Hepatocyte (in vitro differentiated cells): ENCODE measurements at regions not wholly inside any gene's neighbourhood (a gene's known extent, or its start where the extent isn't known, plus 50 kb on each side); places are given as distances from the start of the nearest gene placed in this dataset.

Experiments used
- DNase-seq: peaks from one replicate; pipeline ENCODE4 v3.0.0-alpha.2; 2016; ENCODE audit warnings: low spot score
- H2AFZ ChIP-seq: fragments of 200-600 bp; sonication (generic); 2 replicates; pipeline ENCODE4 v1.6.0; 2016; ENCODE audit warnings: antibody characterized with exemption, mild to moderate bottlenecking
- H3K27ac ChIP-seq: fragments of 200-600 bp; sonication (generic); 2 replicates; pipeline ENCODE4 v1.5.1; 2016; ENCODE audit warnings: mild to moderate bottlenecking
- H3K27me3 ChIP-seq: fragments of 200-600 bp; sonication (generic); 2 replicates; pipeline ENCODE4 v1.6.1; 2016
- H3K36me3 ChIP-seq: fragments of 200-600 bp; sonication (generic); replicated peaks from 2 replicates; pipeline ENCODE4 v1.5.1; 2016; ENCODE audit warnings: low read depth; ENCODE audit not compliant: insufficient read depth
- H3K4me1 ChIP-seq: fragments of 200-600 bp; sonication (generic); 2 replicates; pipeline ENCODE4 v1.5.1; 2016; ENCODE audit warnings: mild to moderate bottlenecking, moderate library complexity; ENCODE audit not compliant: insufficient read depth
- H3K4me2 ChIP-seq: fragments of 200-600 bp; sonication (generic); 2 replicates; pipeline ENCODE4 v1.6.0; 2016
- H3K4me3 ChIP-seq: fragments of 200-600 bp; sonication (generic); 2 replicates; pipeline ENCODE4 v1.5.1; 2016; ENCODE audit warnings: mild to moderate bottlenecking
- H3K79me2 ChIP-seq: fragments of 200-600 bp; sonication (generic); 2 replicates; pipeline ENCODE4 v1.6.0; 2017; ENCODE audit warnings: mild to moderate bottlenecking
- H3K9me2 ChIP-seq: fragments of 200-600 bp; sonication (generic); replicated peaks from 2 replicates; pipeline ENCODE4 v1.6.0; 2017; ENCODE audit warnings: mild to moderate bottlenecking; ENCODE audit not compliant: insufficient read depth
- H3K9me3 ChIP-seq: fragments of 200-600 bp; sonication (generic); 2 replicates; pipeline ENCODE4 v1.5.1; 2016; ENCODE audit warnings: low read depth, mild to moderate bottlenecking
- H4K20me1 ChIP-seq: fragments of 200-600 bp; sonication (generic); 2 replicates; pipeline ENCODE4 v1.6.0; 2016; ENCODE audit warnings: mild to moderate bottlenecking; ENCODE audit not compliant: insufficient read depth, poor library complexity, severe bottlenecking
- EZH2 ChIP-seq: fragments of 200-600 bp; sonication (generic); IDR thresholded peaks from 2 replicates; pipeline ENCODE4 v1.6.1; 2016; ENCODE audit warnings: antibody characterized with exemption, mild to moderate bottlenecking, borderline replicate concordance
- EZH2phosphoT487 ChIP-seq: fragments of 200-600 bp; sonication (generic); IDR thresholded peaks from one replicate; pipeline ENCODE4 v1.6.1; 2018; ENCODE audit warnings: antibody characterized with exemption, mild to moderate bottlenecking, low read depth, moderate library complexity; ENCODE audit not compliant: unreplicated experiment, severe bottlenecking
- WGBS: methylation state at CpG from one replicate; pipeline ENCODE4 v1.1.6; 2016; ENCODE audit warnings: low lambda C conversion rate; ENCODE audit errors: missing lambda C conversion rate; 5-methylcytosine and 5-hydroxymethylcytosine counted together
- TF ChIP-seq, protein P1 (sequence below): fragments of 200-600 bp; sonication (generic); IDR thresholded peaks from 2 replicates; pipeline ENCODE4 v1.5.1; 2016; ENCODE audit warnings: antibody characterized with exemption, mild to moderate bottlenecking; ENCODE audit not compliant: poor library complexity

DNA sequence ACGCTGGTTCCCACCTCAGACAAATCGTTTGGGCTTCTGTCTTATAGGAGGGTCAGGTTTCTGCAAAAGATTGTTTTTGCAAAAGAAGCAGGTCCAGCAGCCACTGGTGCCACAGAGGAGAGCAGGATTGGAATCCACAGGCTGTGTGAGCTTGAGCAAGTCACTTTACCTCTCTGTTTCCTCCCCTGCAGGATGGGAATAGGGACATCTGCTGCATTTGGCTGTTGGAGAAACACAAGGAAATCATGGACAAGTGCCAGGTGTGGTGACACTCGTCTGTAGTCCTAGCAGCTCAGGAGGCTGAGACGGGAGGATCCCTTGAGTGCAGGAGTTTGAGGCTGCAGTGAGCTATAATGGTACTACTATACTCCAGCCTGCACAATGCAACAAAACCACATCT lies 422.6 kb downstream of the MN1 start:
- H3K4me3 ChIP-seq, result no peak overlapping the region
- TF ChIP-seq EZH2phosphoT487 (no peak), EZH2 (no peak)
- TF ChIP-seq, protein P1, sequence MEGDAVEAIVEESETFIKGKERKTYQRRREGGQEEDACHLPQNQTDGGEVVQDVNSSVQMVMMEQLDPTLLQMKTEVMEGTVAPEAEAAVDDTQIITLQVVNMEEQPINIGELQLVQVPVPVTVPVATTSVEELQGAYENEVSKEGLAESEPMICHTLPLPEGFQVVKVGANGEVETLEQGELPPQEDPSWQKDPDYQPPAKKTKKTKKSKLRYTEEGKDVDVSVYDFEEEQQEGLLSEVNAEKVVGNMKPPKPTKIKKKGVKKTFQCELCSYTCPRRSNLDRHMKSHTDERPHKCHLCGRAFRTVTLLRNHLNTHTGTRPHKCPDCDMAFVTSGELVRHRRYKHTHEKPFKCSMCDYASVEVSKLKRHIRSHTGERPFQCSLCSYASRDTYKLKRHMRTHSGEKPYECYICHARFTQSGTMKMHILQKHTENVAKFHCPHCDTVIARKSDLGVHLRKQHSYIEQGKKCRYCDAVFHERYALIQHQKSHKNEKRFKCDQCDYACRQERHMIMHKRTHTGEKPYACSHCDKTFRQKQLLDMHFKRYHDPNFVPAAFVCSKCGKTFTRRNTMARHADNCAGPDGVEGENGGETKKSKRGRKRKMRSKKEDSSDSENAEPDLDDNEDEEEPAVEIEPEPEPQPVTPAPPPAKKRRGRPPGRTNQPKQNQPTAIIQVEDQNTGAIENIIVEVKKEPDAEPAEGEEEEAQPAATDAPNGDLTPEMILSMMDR, result no peak
- H3K79me2 ChIP-seq, result no peaks in the 10 kb centered on the region
- 81% methylated on average over 4 of the region's 4 CpGs for WGBS
- no peaks in the 10 kb centered on the region for H4K20me1 ChIP-seq
- no peak overlapping the region for H2AFZ ChIP-seq
- H3K4me1 ChIP-seq, result no peaks in the 10 kb centered on the region
- H3K36me3 ChIP-seq, result no peaks in the 10 kb centered on the region
- no peak overlapping the region for H3K4me2 ChIP-seq
- H3K27me3 ChIP-seq, result no peaks in the 10 kb centered on the region
- DNase-seq, result no peak
- H3K9me2 ChIP-seq, result no peaks in the 10 kb centered on the region
- no peak overlapping the region for H3K27ac ChIP-seq
- H3K9me3 ChIP-seq, result no peaks in the 10 kb centered on the region

- H3K9me3 ChIP-seq, result no peaks in the 10 kb centered on the region
- H3K9me2 ChIP-seq, result no peaks in the 10 kb centered on the region
- TF ChIP-seq EZH2phosphoT487 (no peak), EZH2 (no peak)
- TF ChIP-seq, protein P1, result no peak
- H2AFZ ChIP-seq, result no peak overlapping the region
- H3K36me3 ChIP-seq, result no peaks in the 10 kb centered on the region
- H3K4me2 ChIP-seq, result no peak overlapping the region
- DNase-seq, result no peak
- H3K4me1 ChIP-seq, result peaks cover under 1% of the 10 kb centered on the region
- H3K27me3 ChIP-seq, result no peaks in the 10 kb centered on the region
- no peak overlapping the region for H3K4me3 ChIP-seq
- H3K27ac ChIP-seq, result no peak overlapping the region
- H3K79me2 ChIP-seq, result no peaks in the 10 kb centered on the region
- H4K20me1 ChIP-seq, result no peaks in the 10 kb centered on the region
- WGBS, result 71% methylated on average over 16 of the region's 16 CpGs
Measured at GRCh38 chr22:27380855-27381254, 420.7 kb downstream of the MN1 start.

- H3K4me2 ChIP-seq, result no peak overlapping the region
- H3K9me3 ChIP-seq, result no peaks in the 10 kb centered on the region
- H3K27ac ChIP-seq, result no peak overlapping the region
- no peaks in the 10 kb centered on the region for H3K79me2 ChIP-seq
- H4K20me1 ChIP-seq, result no peaks in the 10 kb centered on the region
- no peak overlapping the region for H3K4me3 ChIP-seq
- peaks cover 2% of the 10 kb centered on the region for H3K4me1 ChIP-seq
- no peaks in the 10 kb centered on the region for H3K36me3 ChIP-seq
- TF ChIP-seq, protein P1, result no peak
- no peak for TF ChIP-seq EZH2phosphoT487
- TF ChIP-seq EZH2, result no peak
- H3K9me2 ChIP-seq, result no peaks in the 10 kb centered on the region
- no peak overlapping the region for H2AFZ ChIP-seq
- DNase-seq, result no peak
- WGBS, result 65% methylated on average over 4 of the region's 4 CpGs
- H3K27me3 ChIP-seq, result no peaks in the 10 kb centered on the region
Measured at GRCh38 chr22:27381552-27381951, 420.0 kb downstream of the MN1 start.
